GM19240 (cell line): ENCODE measurements at regions not wholly inside any gene's neighbourhood (a gene's known extent, or its start where the extent isn't known, plus 50 kb on each side); places are given as distances from the start of the nearest gene placed in this dataset.

Source experiments
- DNase-seq: peaks from one replicate; pipeline ENCODE4 v3.0.0; 2011; ENCODE audit warnings: low spot score; ENCODE audit not compliant: insufficient read length

DNA sequence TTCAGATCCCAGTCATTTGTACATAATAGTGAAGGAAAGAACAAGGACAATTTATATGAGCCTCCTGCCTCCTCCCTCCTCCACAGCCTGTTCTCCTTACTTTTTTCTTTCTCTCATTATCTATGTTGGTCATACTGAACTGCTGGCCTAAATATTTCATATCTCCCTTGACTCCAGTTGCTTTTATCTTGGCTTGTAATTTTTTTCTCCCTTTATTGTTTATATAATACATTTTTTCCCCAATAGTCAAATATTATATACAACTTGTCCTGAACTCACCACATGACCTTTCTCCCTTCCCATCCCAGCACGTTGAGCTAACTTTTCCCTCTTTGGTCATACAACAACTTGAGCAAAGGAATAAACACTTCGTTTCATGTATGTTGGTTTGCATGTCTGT lies 752.1 kb downstream of the LTN1 start:
- DNase-seq, result no peak

GRCh38 chr21:28239340-28239739 lies 753.3 kb downstream of the LTN1 start:
- no peak for DNase-seq

DNA sequence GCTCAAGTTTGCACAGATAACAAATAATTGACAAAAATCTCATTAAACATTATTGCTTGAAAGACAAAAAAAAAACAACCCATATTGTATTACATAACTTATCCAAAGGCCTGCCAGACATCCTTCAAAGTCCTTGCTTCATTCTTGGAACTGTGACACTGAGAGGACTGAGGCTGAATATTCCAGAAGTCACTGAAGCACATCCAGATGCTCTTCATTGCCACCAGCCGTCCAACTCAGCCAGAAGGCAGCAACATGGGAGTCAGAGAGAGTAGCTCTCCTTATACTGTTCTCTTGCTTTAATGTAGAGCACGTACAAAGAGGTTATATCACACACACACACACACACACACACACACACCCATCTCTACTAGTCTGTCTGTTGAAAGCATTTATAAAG lies 755.0 kb downstream of the LTN1 start:
- no peak for DNase-seq

- DNase-seq, result no peak
Observed at GRCh38 chr21:28235169-28235895, 757.3 kb downstream of the LTN1 start.

GRCh38 chr21:28234326-28234725 lies 758.4 kb downstream of the LTN1 start:
- no peak for DNase-seq

DNA sequence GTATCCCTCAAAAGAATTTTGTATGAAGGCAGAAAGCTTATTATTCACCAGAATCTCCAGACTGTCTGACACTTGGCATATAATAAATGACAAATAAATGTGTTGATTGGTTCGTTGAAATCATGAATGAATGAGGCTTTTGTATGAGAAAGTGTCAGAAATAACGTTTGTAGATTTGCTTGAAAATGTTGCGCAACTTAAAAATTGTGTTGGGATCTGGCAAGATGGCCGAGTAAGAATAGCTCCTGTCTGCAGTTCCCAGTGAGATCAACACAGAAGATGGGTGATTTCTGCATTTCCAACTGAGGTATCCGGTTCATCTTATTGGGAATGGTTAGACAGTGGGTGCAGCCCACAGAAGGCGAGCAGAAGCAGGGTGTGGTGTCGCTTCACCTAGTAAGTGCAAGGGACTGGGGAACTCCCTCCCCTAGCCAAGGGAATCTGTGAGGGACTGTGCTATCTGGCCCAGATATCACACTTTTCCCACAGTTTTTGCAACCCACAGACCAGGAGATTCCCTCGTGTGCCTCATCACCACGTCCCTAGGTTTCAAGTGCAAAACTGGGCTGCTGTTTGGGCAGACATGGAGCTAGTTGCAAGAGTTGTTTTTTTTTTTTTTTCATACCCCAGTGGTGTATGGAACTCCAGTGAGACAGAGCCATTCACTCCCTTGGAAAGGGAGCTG lies 759.0 kb downstream of the LTN1 start:
- no peak for DNase-seq

- no peak for DNase-seq
Observed at GRCh38 chr21:28230559-28230958, 762.1 kb downstream of the LTN1 start.

GRCh38 chr21:28229814-28230213 lies 762.9 kb downstream of the LTN1 start:
- no peak for DNase-seq

DNA sequence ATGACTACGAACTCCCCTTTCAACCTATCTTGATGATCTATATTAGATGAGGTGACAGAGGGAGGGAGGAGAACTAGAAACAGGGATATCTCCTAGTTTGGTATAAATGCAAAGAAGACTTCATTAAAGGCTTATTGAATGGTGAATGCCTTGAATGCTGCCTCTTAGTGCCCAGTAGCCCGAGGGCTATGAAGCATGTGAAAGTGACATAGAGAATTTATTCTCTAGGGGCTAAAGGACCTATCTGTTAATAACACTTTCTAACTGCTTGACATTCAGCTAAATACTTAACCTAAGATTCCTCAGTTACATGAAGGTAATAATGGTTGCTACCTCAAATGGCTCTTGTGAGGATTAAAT lies 764.1 kb downstream of the LTN1 start:
- no peak for DNase-seq

DNA sequence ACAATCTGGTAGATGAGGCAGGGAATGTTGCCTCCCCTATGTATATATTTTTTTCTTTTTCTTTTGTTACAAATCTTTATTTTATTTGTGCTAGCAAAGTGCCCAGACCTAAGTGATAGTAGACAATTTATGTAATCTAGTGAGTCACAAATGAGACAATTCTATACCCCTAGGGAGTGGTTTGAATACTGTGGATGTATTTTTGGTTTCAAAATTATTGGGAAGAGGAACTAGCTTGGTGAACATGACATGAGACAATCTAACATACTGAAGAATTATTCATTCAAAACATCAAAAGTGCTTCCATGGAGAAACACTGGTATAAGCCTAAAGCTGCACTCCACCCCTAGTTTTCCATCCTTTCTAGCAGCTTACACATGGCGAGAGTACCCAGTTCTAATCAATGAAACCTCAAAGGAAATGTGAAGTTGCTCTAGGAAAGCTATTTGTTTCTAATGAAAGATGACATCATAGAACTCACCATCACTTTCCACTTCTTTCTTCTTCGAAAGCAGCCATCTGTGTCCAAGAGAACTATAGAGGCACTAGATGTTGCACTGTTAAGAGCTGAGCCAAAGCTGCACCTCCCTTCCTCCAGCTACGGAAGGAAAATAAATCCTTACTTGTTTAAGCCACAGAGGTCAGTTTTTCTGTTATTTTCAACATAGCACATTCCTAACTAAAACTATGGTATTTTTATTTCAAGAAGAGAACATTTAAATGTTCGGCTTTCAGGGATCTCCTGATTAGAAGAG lies 764.6 kb downstream of the LTN1 start:
- no peak for DNase-seq

GRCh38 chr21:28226563-28226962 lies 766.1 kb downstream of the LTN1 start:
- no peak for DNase-seq

DNA sequence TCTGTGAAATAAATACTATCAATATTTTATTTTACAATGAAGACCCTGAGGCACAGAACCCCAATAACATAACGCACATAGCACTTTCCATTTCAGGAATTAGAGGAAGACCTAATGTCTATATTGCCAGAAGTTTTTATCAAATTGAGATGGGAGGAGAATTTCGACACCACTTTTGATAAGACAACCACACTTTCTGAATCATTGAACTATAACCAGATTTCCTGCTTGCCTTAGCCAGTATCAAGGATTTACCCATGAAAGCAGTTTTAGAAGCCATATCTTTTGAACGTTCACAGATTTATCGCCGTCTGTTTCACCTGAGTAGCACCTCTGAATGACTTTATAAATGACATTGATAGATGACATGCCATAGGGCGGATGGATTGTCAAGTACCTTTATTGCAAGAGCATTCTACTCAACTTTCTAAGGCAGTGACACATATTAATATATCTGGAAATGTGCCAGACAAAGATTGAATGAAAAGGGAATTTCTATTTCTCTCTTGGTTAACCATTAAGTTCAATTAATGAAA lies 768.4 kb downstream of the LTN1 start:
- DNase-seq, result no peak

- DNase-seq, result no peak
Observed at GRCh38 chr21:28221984-28222383, 770.7 kb downstream of the LTN1 start.

DNA sequence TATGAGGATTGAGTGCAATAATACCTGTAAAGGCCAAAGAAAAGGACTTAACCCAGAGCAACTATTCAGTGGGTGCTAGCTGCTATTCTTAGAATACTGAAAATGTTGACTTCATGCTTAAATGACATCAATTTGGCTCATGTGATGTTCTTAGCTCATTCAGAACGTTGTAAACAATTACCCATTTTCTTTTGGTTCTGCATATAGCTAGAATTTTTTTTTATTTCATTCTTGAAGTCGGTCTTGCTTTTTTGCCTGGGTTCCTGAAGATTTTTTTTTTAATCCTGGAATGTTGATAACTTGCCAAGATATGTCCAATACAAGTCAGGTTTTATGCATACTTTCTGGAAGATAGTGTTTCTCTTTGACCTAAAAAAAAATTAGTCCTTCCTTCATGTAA lies 772.0 kb downstream of the LTN1 start:
- DNase-seq, result no peak

DNA sequence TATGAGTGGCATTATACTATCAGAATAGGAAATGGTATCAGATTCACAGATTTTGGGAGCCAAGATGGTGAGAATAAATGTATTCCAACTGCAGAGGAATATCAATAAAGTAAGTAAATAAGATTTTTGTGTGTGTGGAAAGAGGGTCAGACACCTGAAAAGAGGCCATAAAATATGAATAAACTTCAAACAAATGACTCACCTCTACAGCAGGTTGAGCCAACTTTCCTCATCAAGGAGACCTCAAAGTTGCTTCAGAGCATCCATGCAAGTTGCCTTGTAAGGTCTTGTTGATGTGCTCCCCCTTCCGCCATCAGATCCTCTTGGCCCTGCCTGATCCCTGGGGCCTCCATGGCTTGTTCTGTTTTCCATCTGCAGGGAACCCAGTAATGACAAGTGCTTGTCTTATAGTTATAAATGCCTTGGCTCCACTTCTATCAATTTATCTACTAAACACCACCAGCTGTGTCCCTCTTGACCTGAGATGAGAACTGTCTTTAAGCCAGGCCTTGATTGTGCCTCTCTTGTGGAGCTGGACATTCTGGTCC lies 775.6 kb downstream of the LTN1 start:
- DNase-seq, result no peak

DNA sequence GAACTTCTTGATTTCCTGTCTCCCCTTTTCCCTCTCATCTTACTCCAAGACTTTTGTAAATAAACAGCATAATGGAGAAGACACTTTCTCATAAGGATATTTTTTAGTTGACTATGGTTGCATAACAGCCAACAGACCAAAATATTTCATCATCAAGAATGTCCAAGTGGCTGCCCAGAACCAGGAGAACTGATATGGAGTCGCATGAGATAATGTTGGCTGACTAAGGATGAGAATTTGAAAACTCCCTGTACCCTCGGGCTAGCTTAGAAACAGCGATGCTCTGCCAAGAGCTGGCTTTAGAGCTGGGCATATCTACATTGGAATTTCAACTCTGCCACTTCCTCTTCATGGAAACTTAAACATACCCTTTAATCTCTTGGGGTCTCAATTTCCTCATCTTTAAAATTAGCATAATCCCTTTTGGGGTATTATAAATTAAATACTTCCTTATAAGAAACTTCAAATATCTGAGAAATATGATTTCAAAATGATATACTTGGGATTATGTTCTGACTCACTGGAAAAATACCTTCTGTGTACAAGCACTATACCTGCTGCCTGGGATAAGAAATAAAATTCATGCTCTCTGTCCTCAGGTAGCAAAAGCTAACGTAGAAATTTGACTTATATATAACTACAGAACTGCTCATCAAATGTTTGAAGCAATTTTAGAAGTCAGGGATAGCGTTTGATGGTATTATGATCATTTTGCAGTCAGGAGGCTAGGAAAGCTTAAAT lies 777.3 kb downstream of the LTN1 start:
- no peak for DNase-seq

GRCh38 chr21:28214786-28215185 lies 777.9 kb downstream of the LTN1 start:
- DNase-seq, result no peak

- no peak for DNase-seq
Observed at GRCh38 chr21:28213261-28213660, 779.4 kb downstream of the LTN1 start.

GRCh38 chr21:28212061-28212460 lies 780.6 kb downstream of the LTN1 start:
- DNase-seq, result no peak

DNA sequence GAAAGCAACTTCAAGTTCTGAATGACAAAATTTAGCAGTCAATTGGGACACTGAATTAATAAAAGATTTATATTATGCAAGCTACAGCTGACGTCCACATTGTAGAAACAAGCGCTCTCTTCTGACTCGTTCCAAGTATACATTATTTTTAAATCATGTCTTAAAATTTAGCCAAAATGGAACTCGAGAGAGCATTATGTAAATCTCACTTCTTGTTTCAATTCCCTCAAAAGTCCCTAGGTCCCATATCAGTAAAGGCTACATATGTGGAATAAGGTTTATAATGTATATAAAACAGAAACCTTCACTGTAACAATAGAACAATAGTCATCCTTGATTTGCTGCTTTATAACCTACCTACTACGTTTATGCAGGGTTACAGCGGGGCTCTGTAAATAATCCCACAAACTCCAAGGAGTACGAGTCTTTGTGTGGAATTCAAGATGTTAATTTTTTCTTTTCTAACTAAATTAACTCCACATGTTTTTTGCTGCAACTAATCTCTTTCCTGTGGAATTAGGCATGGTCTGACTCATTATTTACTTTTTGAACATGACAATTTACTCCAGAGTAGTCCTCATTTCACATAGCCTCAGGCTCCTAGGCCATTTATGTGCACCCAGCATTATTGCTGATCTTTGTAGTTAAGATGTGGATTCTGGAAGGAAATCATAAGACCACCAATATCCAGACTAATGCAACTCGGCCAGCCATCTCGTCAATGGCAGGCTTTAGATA lies 785.1 kb downstream of the LTN1 start:
- DNase-seq, result no peak

GRCh38 chr21:28200726-28201125 lies 792.0 kb downstream of the LTN1 start:
- no peak for DNase-seq
